ENCODE measurements at regions not wholly inside any gene's neighbourhood (a gene's known extent, or its start where the extent isn't known, plus 50 kb on each side); places are given as distances from the start of the nearest gene placed in this dataset.
"Not testable (repeated sequence)": the region's sequence is repeated elsewhere in the genome, so short reads cannot be mapped to it uniquely, and the experiment has no call there.

GRCh38 chr1:73065339-73066041 is 783.2 kb upstream of the NEGR1 start:
- no peak for DNase-seq (ENCODE audit: low spot score)

- DNase-seq (ENCODE audit: low spot score), result no peak
These were observed 774.5 kb upstream of the NEGR1 start for GRCh38 chr1:73056826-73057225.

DNA sequence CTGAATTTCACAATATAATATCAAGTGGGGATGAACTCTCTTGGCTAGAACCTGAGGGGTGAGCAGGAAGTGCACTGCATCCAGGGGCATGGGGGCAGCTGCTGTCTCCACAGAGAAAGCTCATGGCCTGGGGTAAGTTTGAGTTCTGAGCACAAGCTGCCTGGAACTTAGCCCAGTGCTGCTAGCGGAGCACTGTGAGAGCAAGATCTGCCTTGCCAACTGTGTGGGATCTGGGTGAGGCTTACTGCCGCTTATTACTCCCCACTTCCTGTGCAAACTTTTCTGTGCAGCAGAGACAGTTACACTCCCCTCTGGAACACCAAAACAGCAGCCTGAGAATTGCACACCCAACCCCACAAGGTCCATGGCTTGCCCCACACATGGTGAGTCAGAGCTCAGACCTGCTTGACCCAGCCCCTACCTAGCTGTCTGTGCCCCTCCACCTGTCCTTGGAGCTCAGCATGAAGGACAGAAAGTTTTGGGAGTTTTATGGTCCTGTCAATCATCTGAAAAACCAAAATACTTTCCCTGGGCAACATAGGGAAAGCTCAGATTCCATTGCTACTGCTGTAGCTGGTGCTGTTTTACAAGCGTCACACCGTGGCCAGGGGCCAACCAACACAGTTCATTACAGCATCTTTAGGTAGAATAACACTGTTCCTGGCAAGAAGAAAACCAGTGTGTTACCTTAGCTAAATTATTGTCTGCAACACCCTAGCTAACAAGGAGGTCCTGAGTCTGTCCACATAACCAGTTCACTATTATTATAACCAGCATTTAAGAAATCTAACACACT is 762.1 kb upstream of the NEGR1 start:
- no peak for DNase-seq (ENCODE audit: low spot score)

DNA sequence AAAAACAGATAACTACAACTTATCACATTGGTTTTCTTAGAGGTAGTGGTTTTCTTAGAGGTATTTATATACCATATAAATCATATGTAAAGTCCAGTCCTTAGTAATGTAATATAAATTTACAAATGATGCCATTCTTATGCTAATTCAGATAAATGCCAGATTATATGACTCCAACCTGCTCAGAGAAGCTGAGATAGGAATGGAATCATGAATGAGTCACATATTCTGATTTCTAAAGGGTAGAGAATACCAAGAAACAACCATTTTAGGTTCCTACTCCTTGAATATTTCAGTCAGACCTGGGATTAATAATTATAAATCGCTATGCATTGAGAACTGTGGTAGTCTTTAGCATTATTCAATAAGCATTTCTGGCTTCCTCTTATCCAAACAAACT is 760.1 kb upstream of the NEGR1 start:
- no peak for DNase-seq (ENCODE audit: low spot score)

DNA sequence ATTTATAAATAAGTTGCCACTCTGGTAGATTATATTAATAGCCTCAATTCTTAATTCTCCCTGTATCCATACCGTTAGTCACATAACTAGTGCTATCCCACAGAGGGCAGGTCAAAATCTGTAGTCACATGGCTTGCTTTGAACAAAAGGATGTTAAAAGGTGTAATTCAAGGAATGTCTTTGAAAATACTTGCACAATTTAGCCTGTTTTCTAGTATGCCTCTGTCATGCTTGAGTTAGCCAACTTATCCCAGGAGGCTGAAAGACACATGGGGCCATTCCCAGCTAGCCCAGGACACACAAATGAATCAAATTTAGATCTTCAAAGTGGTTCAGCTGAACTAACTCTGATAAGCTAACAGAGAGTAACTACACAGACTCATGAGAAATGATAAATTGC is 758.5 kb upstream of the NEGR1 start:
- DNase-seq (ENCODE audit: low spot score), result no peak

GRCh38 chr1:73034271-73034670 is 751.9 kb upstream of the NEGR1 start:
- no peak for DNase-seq (ENCODE audit: low spot score)

GRCh38 chr1:73033640-73034039 is 751.3 kb upstream of the NEGR1 start:
- no peak for DNase-seq (ENCODE audit: low spot score)

- DNase-seq (ENCODE audit: low spot score), result no peak
These were observed 747.2 kb upstream of the NEGR1 start for GRCh38 chr1:73029571-73029970.

DNA sequence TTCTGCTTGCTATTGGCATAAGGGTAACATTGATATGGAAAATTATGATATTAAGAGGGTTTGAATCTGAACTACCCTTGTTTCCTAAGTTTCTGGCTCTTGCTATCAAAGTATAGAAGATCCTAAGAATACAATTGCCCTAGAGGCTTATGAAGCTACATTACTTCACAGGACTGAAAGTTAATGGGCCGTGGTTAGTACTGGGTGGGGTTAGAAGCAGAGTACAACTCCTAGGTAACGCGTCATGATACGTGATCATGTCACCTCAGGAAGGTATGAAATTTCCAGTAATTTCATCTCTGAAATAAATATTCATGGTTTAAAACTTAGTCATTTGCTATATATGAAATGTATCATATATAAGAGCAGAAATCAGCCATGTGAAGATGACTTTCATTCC is 743.8 kb upstream of the NEGR1 start:
- DNase-seq (ENCODE audit: low spot score), result no peak

GRCh38 chr1:73009938-73010337 is 727.6 kb upstream of the NEGR1 start:
- DNase-seq (ENCODE audit: low spot score), result no peak

DNA sequence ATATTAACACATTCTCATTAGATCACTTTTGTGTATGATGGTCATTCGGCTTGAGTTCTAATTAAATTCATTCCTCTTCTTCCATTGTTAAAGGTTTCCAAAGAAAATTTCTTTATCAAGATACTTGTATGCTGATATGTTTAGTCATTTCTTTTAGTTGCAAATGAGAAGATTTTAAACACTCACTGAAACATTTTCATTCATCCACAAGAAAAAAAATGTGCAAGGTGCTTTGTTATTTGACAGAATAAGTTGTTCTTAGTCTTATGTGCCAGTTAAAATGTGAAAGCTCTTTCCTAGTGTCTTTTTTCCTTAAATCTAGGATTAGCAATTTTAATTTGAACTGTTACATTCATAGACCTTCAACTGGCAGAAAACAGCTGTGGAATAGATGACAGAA is 727.0 kb upstream of the NEGR1 start:
- no peak for DNase-seq (ENCODE audit: low spot score)

DNA sequence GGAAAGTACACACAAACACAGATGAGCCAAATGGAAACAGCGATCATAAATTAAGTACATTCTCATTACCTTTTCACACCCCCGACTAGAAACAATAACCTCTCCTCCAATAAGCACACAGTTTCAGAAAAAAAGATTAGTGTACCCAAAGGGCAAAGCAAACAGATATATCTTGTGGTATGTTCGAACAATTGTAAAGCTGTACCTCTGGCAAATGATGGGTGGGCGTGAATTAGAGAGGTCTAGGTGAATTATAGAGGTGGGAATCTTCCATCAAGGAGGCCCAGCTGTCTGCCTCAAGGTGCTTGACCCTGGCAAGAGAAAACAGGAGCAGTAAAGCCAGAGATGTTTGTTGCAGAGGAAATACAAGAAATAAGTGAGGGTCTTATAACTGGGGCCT is 715.3 kb upstream of the NEGR1 start:
- no peak for DNase-seq (ENCODE audit: low spot score)

- DNase-seq (ENCODE audit: low spot score), result no peak
These were observed 714.7 kb upstream of the NEGR1 start for GRCh38 chr1:72997041-72997440.

- DNase-seq (ENCODE audit: low spot score), result not testable (repeated sequence)
These were observed 705.5 kb upstream of the NEGR1 start for GRCh38 chr1:72987871-72988270.

- DNase-seq (ENCODE audit: low spot score), result no peak
These were observed 704.4 kb upstream of the NEGR1 start for GRCh38 chr1:72986591-72987290.

DNA sequence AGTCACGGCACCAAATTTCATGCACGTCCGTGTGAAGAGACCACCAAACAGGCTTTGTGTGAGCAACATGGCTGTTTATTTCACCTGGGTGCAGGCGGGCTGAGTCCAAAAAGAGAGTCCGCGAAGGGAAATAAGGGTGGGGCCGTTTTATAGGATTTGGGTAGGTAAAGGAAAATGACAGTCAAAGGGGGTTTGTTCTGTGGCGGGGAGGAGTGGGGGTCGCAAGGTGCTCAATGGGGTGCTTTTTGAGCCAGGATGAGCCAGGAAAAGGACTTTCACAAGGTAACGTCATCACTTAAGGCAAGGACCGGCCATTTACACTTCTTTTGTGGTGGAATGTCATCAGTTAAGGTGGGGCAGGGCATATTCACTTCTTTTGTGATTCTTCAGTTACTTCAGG is 702.7 kb upstream of the NEGR1 start:
- DNase-seq (ENCODE audit: low spot score), result not testable (repeated sequence)

DNA sequence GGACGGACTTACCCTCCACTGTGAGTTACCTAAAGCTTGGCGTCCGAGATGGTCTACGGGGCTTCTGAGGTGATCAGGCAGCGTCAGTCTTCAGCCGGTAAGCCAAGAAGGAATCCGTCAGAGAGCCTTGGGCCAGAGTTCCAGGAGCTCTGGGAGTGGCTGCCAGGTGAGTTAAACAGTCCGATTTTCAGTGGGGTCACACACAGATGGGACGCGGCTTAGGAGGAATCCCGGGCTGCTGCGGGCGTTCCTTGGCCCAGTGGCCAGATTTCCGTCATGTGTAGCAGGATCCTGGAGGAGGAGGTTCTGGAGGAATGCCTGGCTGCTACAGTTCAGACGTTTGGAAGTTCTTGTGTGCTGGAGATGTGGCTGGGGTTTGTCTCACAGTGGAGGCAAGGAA is 700.7 kb upstream of the NEGR1 start:
- not testable (repeated sequence) for DNase-seq (ENCODE audit: low spot score)

DNA sequence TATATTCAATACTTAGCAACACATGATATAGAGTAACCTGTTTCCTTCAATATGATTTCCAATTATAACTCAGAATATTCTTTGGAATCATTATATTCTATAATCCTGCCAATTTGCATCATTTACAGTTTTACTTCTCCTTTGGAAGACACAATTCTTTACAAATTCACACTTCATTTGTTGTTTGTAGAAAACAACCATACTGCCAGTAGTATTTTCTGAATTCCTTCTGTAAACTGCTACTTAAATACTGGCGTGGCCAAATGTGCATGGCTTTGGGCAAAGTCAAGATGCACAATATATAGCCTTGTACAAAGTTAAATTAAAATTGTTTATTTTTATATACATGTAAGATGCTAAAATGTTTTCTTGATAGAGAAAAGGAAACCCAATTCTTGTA is 687.1 kb upstream of the NEGR1 start:
- DNase-seq (ENCODE audit: low spot score), result no peak

GRCh38 chr1:72954943-72955342 is 672.6 kb upstream of the NEGR1 start:
- no peak for DNase-seq (ENCODE audit: low spot score)

GRCh38 chr1:72950900-72951299 is 668.6 kb upstream of the NEGR1 start:
- not testable (repeated sequence) for DNase-seq (ENCODE audit: low spot score)

DNA sequence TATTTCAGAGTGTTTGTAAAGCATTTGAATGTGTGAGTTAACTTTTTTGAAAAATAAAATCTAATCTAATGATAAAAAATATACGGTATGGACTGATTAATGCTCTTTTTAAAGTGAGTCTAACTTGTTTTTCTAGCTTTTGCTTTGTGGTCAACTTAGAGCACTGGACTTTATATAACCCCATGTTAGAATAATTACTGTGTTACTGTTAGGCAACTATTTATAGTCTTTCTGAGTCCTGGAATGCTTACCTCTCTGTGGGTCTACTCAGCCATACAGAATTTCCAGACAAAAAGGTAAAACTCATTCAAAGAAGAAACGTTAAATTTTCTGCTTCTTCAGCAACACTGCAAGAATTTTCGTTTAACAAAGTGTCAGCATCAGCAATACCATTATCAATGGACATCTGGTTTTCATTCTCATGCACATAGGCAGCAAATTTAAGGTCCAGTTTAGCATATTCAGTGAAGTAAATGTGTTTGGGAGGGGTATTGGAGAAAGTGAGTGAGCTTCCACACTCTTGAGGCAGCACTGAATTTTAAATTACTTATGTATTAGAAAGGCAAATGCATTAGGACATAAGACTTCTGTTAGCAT is 664.7 kb upstream of the NEGR1 start:
- no peak for DNase-seq (ENCODE audit: low spot score)

DNA sequence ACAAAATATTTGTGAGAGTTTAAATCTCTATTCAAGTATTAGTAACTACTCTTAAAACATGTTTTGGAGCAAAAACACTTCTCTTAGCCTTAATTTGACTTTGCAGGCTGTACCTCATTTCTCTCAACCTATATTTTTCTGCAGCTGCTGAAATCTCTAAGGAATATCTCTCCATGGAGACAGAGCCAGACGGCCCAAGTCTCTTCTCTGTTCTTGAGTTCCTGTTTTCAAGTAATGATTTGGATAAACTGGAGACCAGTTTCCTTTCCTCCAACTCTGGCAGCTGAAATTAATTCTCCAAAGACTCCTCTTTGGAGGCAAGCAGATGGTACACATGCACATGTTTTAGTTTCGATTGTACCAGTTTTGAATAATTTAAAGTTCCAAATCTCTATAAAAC is 659.7 kb upstream of the NEGR1 start:
- no peak for DNase-seq (ENCODE audit: low spot score)

DNA sequence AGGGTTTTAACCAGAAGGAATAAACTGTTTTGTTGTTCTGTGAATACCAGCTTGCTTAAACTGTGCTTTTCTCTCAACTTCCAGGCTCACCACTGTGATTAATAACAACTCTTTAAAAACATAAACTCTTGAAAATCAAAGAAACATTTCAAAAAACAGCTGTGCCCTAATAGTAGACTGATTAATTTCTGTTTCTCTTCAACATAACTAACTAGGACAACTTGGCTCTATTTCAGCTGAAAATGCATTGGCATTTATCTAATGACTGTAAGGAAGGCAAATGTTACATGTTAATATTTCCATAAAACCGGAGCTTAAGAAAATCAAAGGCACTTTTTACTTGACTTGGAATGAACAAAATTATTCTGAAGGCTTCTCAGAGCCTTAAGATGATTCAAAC is 656.1 kb upstream of the NEGR1 start:
- no peak for DNase-seq (ENCODE audit: low spot score)

Measured in GM03348 (cell line).